NCI-H526 treated with DMSO at 0.1 percent for 48 hours (cell line): ENCODE measurements at regions not wholly inside any gene's neighbourhood (a gene's known extent, or its start where the extent isn't known, plus 50 kb on each side); places are given as distances from the start of the nearest gene placed in this dataset.

ENCODE experiments used
- DNase-seq: peaks from one replicate; lab custom pipeline; 2025; lab: John Stamatoyannopoulos, UW

GRCh38 chr11:45724153-45724552, 58.7 kb upstream of the CHST1 start:
- DNase-seq: no peak

GRCh38 chr11:45723397-45723796, 58.0 kb upstream of the CHST1 start:
- DNase-seq: no peak

GRCh38 chr11:45722144-45722543, 56.7 kb upstream of the CHST1 start:
- no peak for DNase-seq

- DNase-seq: no peak
Observed at GRCh38 chr11:45717526-45717925, 52.1 kb upstream of the CHST1 start.

GRCh38 chr11:45715418-45715817, 50.0 kb upstream of the CHST1 start:
- DNase-seq: no peak
